Endothelial cell of umbilical vein (primary cell): ENCODE measurements at regions not wholly inside any gene's neighbourhood (a gene's known extent, or its start where the extent isn't known, plus 50 kb on each side); places are given as distances from the start of the nearest gene placed in this dataset.

Source experiments
- BruUV-seq: library from RNA; stranded (reverse); fragments of 400-500 nt; replicated peaks from 2 replicates; lab custom pipeline; 2021; lab: Mats Ljungman, UMichigan
- CTCF ChIA-PET: fragments of 300-600, 350-600 bp; sonication (Branson Sonifier 250); formaldehyde crosslinking; loops from one replicate; lab custom pipeline; 2021; ENCODE audit warnings: antibody characterized with exemption, inconsistent platforms; lab: Charles Lee
- POLR2A ChIA-PET: fragments of 300-600, 350-600 bp; sonication (Branson Sonifier 250); formaldehyde crosslinking; loops from one replicate; lab custom pipeline; 2021; ENCODE audit warnings: antibody characterized with exemption, inconsistent platforms; lab: Charles Lee
- DNase-seq: peaks from one replicate; pipeline ENCODE4 v3.0.0-alpha.2; 2011; ENCODE audit warnings: low read depth, low spot score
- FAIRE-seq: peaks from 2 replicates; lab custom pipeline; 2011; peaks lifted over from hg19 to GRCh38; lab: Jason Lieb, UNC
- H2AFZ ChIP-seq: 2 replicates; pipeline ENCODE4 v1.6.0; 2012; ENCODE audit warnings: low read depth, low read length, control low read depth, inconsistent platforms
- H3K27ac ChIP-seq: 2 replicates; pipeline ENCODE4 v1.5.1; 2011; ENCODE audit warnings: low read depth, mild to moderate bottlenecking, control low read depth, low read length, moderate library complexity; ENCODE audit not compliant: insufficient read depth
- H3K27me3 ChIP-seq, 2 experiments: 2 replicates each; pipeline versions ENCODE4 v1.6.0 to v1.6.1; 2011; ENCODE audit warnings: low read length in 2 of 2, mixed read lengths in 1 of 2; ENCODE audit not compliant: control insufficient read depth in 2 of 2, insufficient read depth in 2 of 2
- H3K36me3 ChIP-seq, 2 experiments: 2 replicates in 1 of 2; 3 replicates in 1 of 2; pipeline ENCODE4 v1.5.1; 2011; ENCODE audit warnings: low read length in 2 of 2, mild to moderate bottlenecking in 1 of 2, moderate library complexity in 1 of 2; ENCODE audit not compliant: control insufficient read depth in 2 of 2, insufficient read depth in 2 of 2; ENCODE audit errors: extremely low read depth in 1 of 2
- H3K4me1 ChIP-seq: 3 replicates; pipeline ENCODE4 v1.5.1; 2011; ENCODE audit warnings: mild to moderate bottlenecking, low read length; ENCODE audit not compliant: control insufficient read depth, insufficient read depth; ENCODE audit errors: extremely low read depth
- H3K4me2 ChIP-seq: 2 replicates; pipeline ENCODE4 v1.6.1; 2011; ENCODE audit warnings: low read length, control low read depth, mixed read lengths; ENCODE audit not compliant: insufficient read depth
- H3K4me3 ChIP-seq, 3 experiments: fragments of 200-600 bp in 1 of 3; sonication (generic), shearing (Covaris generic) in 1 of 3; replicated peaks in 1 of 3; 2 replicates each; pipeline ENCODE4 v1.5.1; 2011 to 2016; ENCODE audit warnings: control low read depth in 3 of 3, low read length in 3 of 3, mild to moderate bottlenecking in 2 of 3, inconsistent platforms in 1 of 3, low read depth in 1 of 3, moderate library complexity in 1 of 3; ENCODE audit not compliant: insufficient read depth in 1 of 3
- H3K79me2 ChIP-seq: 2 replicates; pipeline ENCODE4 v1.6.0; 2012; ENCODE audit warnings: low read length, inconsistent platforms; ENCODE audit not compliant: control insufficient read depth, insufficient read depth
- H3K9ac ChIP-seq: replicated peaks from 2 replicates; pipeline ENCODE3; 2011; ENCODE audit warnings: low read length, control low read depth; ENCODE audit not compliant: insufficient read depth; ENCODE audit errors: extremely low read depth
- H3K9me1 ChIP-seq: replicated peaks from 3 replicates; pipeline ENCODE4 v1.6.0; 2011; ENCODE audit warnings: mild to moderate bottlenecking, low read length; ENCODE audit not compliant: control insufficient read depth, insufficient read depth; ENCODE audit errors: extremely low read depth
- H3K9me3 ChIP-seq: replicated peaks from 2 replicates; pipeline ENCODE4 v1.5.1; 2012; ENCODE audit warnings: low read length, inconsistent platforms; ENCODE audit not compliant: control insufficient read depth, insufficient read depth
- H4K20me1 ChIP-seq: replicated peaks from 2 replicates; pipeline ENCODE3; 2011; ENCODE audit warnings: mild to moderate bottlenecking, low read length; ENCODE audit not compliant: control insufficient read depth, insufficient read depth; ENCODE audit errors: extremely low read depth
- EZH2 ChIP-seq: IDR thresholded peaks from 2 replicates; pipeline ENCODE4 v1.6.1; 2012; ENCODE audit warnings: borderline replicate concordance, low read depth, mild to moderate bottlenecking, moderate library complexity, low read length, inconsistent platforms; ENCODE audit not compliant: severe bottlenecking
- FOS ChIP-seq: IDR thresholded peaks from 2 replicates; pipeline ENCODE4 v1.6.1; 2011; ENCODE audit warnings: mild to moderate bottlenecking, low read length, moderate library complexity, borderline replicate concordance; ENCODE audit not compliant: insufficient read depth
- GATA2 ChIP-seq: IDR thresholded peaks from 2 replicates; pipeline ENCODE4 v1.7.0; 2011; ENCODE audit warnings: low read depth, mild to moderate bottlenecking, moderate library complexity, mixed read lengths, low read length; ENCODE audit not compliant: insufficient read length, insufficient read depth
- JUN ChIP-seq: IDR thresholded peaks from 2 replicates; pipeline ENCODE4 v1.6.1; 2011; ENCODE audit warnings: borderline replicate concordance, low read depth; ENCODE audit not compliant: insufficient read length, insufficient read depth
- MYC ChIP-seq: IDR thresholded peaks from one replicate; pipeline ENCODE4 v1.6.1; 2011; ENCODE audit warnings: mild to moderate bottlenecking, low read depth, low read length
- POLR2A ChIP-seq: IDR thresholded peaks from 2 replicates; pipeline ENCODE4 v1.6.1; 2012; ENCODE audit warnings: low read depth, mild to moderate bottlenecking, control low read depth, low read length
- POLR2AphosphoS5 ChIP-seq: IDR thresholded peaks from 2 replicates; pipeline ENCODE4 v1.6.1; 2012; ENCODE audit warnings: low read depth, mild to moderate bottlenecking, control low read depth, low read length, moderate library complexity; ENCODE audit not compliant: insufficient read depth
- dilution Hi-C: fragments of 300-500 bp; cut with MboI; formaldehyde crosslinking; loops from one replicate; pipeline ENCODE4 v1.15.0; 2019; ENCODE audit warnings: low sequenced_read_pairs; ENCODE audit not compliant: extremely low pct_ligation_motif_present
- intact Hi-C: fragments of 100-400 bp; cut with micrococcal nuclease; formaldehyde crosslinking; loops from one replicate; pipeline ENCODE4 v1.10.0; 2022
- TF ChIP-seq, protein P1 (sequence below), 2 donors: IDR thresholded peaks; 1 replicate in 1 of 2; 2 replicates in 1 of 2; pipeline ENCODE4 v1.5.1; 2011; ENCODE audit warnings: low read length in 2 of 2, mild to moderate bottlenecking in 2 of 2, moderate library complexity in 2 of 2, control low read depth in 1 of 2, inconsistent platforms in 1 of 2, low read depth in 1 of 2; ENCODE audit not compliant: insufficient read depth in 1 of 2; ENCODE audit errors: extremely low read depth in 1 of 2

- no peaks in the 10 kb centered on the region for H4K20me1 ChIP-seq
- no peaks in the 10 kb centered on the region for H3K36me3 ChIP-seq
- intact Hi-C loops = no loop called here
- no TSS peak for BruUV-seq
- H3K27ac ChIP-seq = no peak overlapping the region
- H2AFZ ChIP-seq = no peak overlapping the region
- H3K9ac ChIP-seq = no peak overlapping the region
- DNase-seq (no peak), FAIRE-seq (no peak)
- no peaks in the 10 kb centered on the region for H3K4me1 ChIP-seq
- TF ChIP-seq MYC = no peak
- TF ChIP-seq GATA2 = no peak
- no peaks in the 10 kb centered on the region for H3K79me2 ChIP-seq
- no peaks in the 10 kb centered on the region for H3K27me3 ChIP-seq
- H3K9me3 ChIP-seq = no peaks in the 10 kb centered on the region
- dilution Hi-C loops = no loop called here
- H3K4me3 ChIP-seq = no peak overlapping the region
- CTCF ChIA-PET = no interaction called here
- no peaks in the 10 kb centered on the region for H3K9me1 ChIP-seq
- POLR2A ChIA-PET = no interaction called here
- H3K4me2 ChIP-seq = no peak overlapping the region
Observed at GRCh38 chrX:20743046-20743445, 476.3 kb upstream of the RPS6KA3 start.

GRCh38 chrX:20742106-20742505, 475.4 kb upstream of the RPS6KA3 start:
- Histone ChIP-seq H2AFZ (no peak overlapping the region), H3K9me1 (no peaks in the 10 kb centered on the region), H3K27me3 (no peaks in the 10 kb centered on the region), H3K4me1 (no peaks in the 10 kb centered on the region), H3K4me3 (no peak overlapping the region), H3K9ac (no peak overlapping the region), H3K9me3 (no peaks in the 10 kb centered on the region), H4K20me1 (no peaks in the 10 kb centered on the region), H3K36me3 (no peaks in the 10 kb centered on the region), H3K79me2 (no peaks in the 10 kb centered on the region), H3K27ac (no peak overlapping the region), H3K4me2 (no peak overlapping the region)
- no peak for FAIRE-seq
- CTCF ChIA-PET = no interaction called here
- TF ChIP-seq POLR2A = no peak
- TF ChIP-seq EZH2 = no peak
- TF ChIP-seq POLR2AphosphoS5 = no peak
- TF ChIP-seq FOS = no peak
- no peak for TF ChIP-seq JUN
- no peak for TF ChIP-seq MYC
- TF ChIP-seq, protein P1, sequence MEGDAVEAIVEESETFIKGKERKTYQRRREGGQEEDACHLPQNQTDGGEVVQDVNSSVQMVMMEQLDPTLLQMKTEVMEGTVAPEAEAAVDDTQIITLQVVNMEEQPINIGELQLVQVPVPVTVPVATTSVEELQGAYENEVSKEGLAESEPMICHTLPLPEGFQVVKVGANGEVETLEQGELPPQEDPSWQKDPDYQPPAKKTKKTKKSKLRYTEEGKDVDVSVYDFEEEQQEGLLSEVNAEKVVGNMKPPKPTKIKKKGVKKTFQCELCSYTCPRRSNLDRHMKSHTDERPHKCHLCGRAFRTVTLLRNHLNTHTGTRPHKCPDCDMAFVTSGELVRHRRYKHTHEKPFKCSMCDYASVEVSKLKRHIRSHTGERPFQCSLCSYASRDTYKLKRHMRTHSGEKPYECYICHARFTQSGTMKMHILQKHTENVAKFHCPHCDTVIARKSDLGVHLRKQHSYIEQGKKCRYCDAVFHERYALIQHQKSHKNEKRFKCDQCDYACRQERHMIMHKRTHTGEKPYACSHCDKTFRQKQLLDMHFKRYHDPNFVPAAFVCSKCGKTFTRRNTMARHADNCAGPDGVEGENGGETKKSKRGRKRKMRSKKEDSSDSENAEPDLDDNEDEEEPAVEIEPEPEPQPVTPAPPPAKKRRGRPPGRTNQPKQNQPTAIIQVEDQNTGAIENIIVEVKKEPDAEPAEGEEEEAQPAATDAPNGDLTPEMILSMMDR (IDR thresholded peaks at IDR 0.05; ENCODE audit: extremely low read depth in 1 of 2, insufficient read depth in 1 of 2, low read depth in 1 of 2, low read length in 2 of 2) = no peak
- POLR2A ChIA-PET = no interaction called here
- DNase-seq = no peak
- BruUV-seq = no TSS peak
- dilution Hi-C loops = no loop called here
- intact Hi-C loops = no loop called here
